GM23248 (cell line): ENCODE measurements at regions not wholly inside any gene's neighbourhood (a gene's known extent, or its start where the extent isn't known, plus 50 kb on each side); places are given as distances from the start of the nearest gene placed in this dataset.

ENCODE experiments used
- DNase-seq: peaks from one replicate; pipeline ENCODE4 v3.0.0-alpha.2; 2015
- H2AFZ ChIP-seq: fragments of 200-600 bp; sonication (generic); 2 replicates; pipeline ENCODE4 v1.6.1; 2016; ENCODE audit warnings: antibody characterized with exemption
- H3F3A ChIP-seq: fragments of 200-600 bp; sonication (generic); 2 replicates; pipeline ENCODE4 v1.6.1; 2016; ENCODE audit warnings: mild to moderate bottlenecking, antibody characterized with exemption, mixed run types; ENCODE audit not compliant: insufficient read depth
- H3K27ac ChIP-seq: fragments of 200-600 bp; sonication (generic); 2 replicates; pipeline ENCODE4 v1.5.1; 2016; ENCODE audit warnings: mild to moderate bottlenecking
- H3K27me3 ChIP-seq: fragments of 200-600 bp; sonication (generic); replicated peaks from 2 replicates; pipeline ENCODE4 v1.6.1; 2016; ENCODE audit warnings: mild to moderate bottlenecking; ENCODE audit not compliant: insufficient read depth
- H3K36me3 ChIP-seq: fragments of 200-600 bp; sonication (generic); 2 replicates; pipeline ENCODE4 v1.6.1; 2016; ENCODE audit warnings: low read depth, mild to moderate bottlenecking
- H3K4me1 ChIP-seq: fragments of 200-600 bp; sonication (generic); 2 replicates; pipeline ENCODE4 v1.6.1; 2016; ENCODE audit warnings: mild to moderate bottlenecking; ENCODE audit not compliant: insufficient read depth
- H3K4me2 ChIP-seq: fragments of 200-600 bp; sonication (generic); one replicate; pipeline ENCODE4 v1.6.1; 2016; ENCODE audit warnings: mild to moderate bottlenecking; ENCODE audit not compliant: unreplicated experiment
- H3K4me3 ChIP-seq: fragments of 200-600 bp; sonication (generic); 2 replicates; pipeline ENCODE4 v1.5.1; 2016; ENCODE audit warnings: mild to moderate bottlenecking
- H3K79me2 ChIP-seq: fragments of 200-600 bp; sonication (generic); 2 replicates; pipeline ENCODE4 v1.6.1; 2016; ENCODE audit warnings: mild to moderate bottlenecking; ENCODE audit not compliant: insufficient read depth
- H3K9ac ChIP-seq: fragments of 200-600 bp; sonication (generic); 2 replicates; pipeline ENCODE4 v1.6.1; 2016; ENCODE audit warnings: mild to moderate bottlenecking
- H3K9me2 ChIP-seq: fragments of 200-600 bp; sonication (generic); 2 replicates; pipeline ENCODE4 v1.6.1; 2016; ENCODE audit warnings: mixed run types, mild to moderate bottlenecking, moderate library complexity; ENCODE audit not compliant: insufficient read depth
- H3K9me3 ChIP-seq: fragments of 200-600 bp; sonication (generic); one replicate; pipeline ENCODE4 v1.6.1; 2017; ENCODE audit warnings: low read depth
- H4K20me1 ChIP-seq: fragments of 200-600 bp; sonication (generic); 2 replicates; pipeline ENCODE4 v1.6.0; 2016; ENCODE audit not compliant: insufficient read depth
- EZH2 ChIP-seq: fragments of 200-600 bp; sonication (generic); IDR thresholded peaks from 2 replicates; pipeline ENCODE4 v1.6.1; 2018; ENCODE audit warnings: antibody characterized with exemption, mild to moderate bottlenecking; ENCODE audit not compliant: insufficient read depth, poor library complexity, severe bottlenecking
- EZH2phosphoT487 ChIP-seq: fragments of 200-600 bp; sonication (generic); IDR thresholded peaks from 2 replicates; pipeline ENCODE4 v1.6.1; 2018; ENCODE audit warnings: antibody characterized with exemption, moderate library complexity, mild to moderate bottlenecking, low read depth; ENCODE audit not compliant: insufficient read depth
- WGBS, 2 experiments: methylation state at CpG; one replicate each; pipeline ENCODE4 v1.1.6; 2015 to 2017; ENCODE audit warnings: low lambda C conversion rate in 2 of 2, low coverage in 1 of 2; ENCODE audit errors: missing lambda C conversion rate in 2 of 2; 5-methylcytosine and 5-hydroxymethylcytosine counted together
- in situ Hi-C: fragments of 300-500 bp; cut with MboI; formaldehyde crosslinking; loops from 2 replicates; pipeline ENCODE4 v1.15.0; 2020

- Histone ChIP-seq H3K27ac (no peak overlapping the region), H3K9me3 (no peaks in the 10 kb centered on the region), H3F3A (peaks cover 5% of the 10 kb centered on the region), H2AFZ (no peak overlapping the region), H3K4me3 (no peak overlapping the region), H3K4me1 (peaks cover 11% of the 10 kb centered on the region), H3K27me3 (no peaks in the 10 kb centered on the region), H3K4me2 (no peak overlapping the region), H3K9ac (no peak overlapping the region), H3K9me2 (no peaks in the 10 kb centered on the region), H3K36me3 (no peaks in the 10 kb centered on the region), H4K20me1 (no peaks in the 10 kb centered on the region), H3K79me2 (no peaks in the 10 kb centered on the region)
- TF ChIP-seq EZH2phosphoT487 (no peak), EZH2 (no peak)
- DNase-seq = no peak
- in situ Hi-C loops = no loop called here
- 89 to 90% methylated on average over 4 of the region's 4 CpGs for WGBS, 2 experiments
These were observed 75.4 kb downstream of the CDC7 start for GRCh38 chr1:91575909-91576519.

GRCh38 chr1:91578320-91579109, 77.9 kb downstream of the CDC7 start:
- 95 to 96% methylated on average over 5 of the region's 5 CpGs for WGBS, 2 experiments
- Histone ChIP-seq H3K4me1 (peaks cover 26% of the 10 kb centered on the region), H3K27ac (no peak overlapping the region), H4K20me1 (no peaks in the 10 kb centered on the region), H3K79me2 (no peaks in the 10 kb centered on the region), H3K9me2 (no peaks in the 10 kb centered on the region), H3K9ac (no peak overlapping the region), H3K4me2 (no peak overlapping the region), H3K36me3 (no peaks in the 10 kb centered on the region), H3K27me3 (no peaks in the 10 kb centered on the region), H3K9me3 (no peaks in the 10 kb centered on the region), H3K4me3 (no peak overlapping the region), H2AFZ (no peak overlapping the region), H3F3A (peaks cover 7% of the 10 kb centered on the region)
- TF ChIP-seq EZH2 (no peak), EZH2phosphoT487 (no peak)
- in situ Hi-C loops = no loop called here
- DNase-seq = no peak

GRCh38 chr1:91579658-91580228, 79.1 kb downstream of the CDC7 start:
- Histone ChIP-seq H3K4me1 (peaks cover 28% of the 10 kb centered on the region), H4K20me1 (no peaks in the 10 kb centered on the region), H3K79me2 (no peaks in the 10 kb centered on the region), H3K4me2 (no peak overlapping the region), H3K9me2 (no peaks in the 10 kb centered on the region), H3K9ac (no peak overlapping the region), H3K4me3 (no peak overlapping the region), H3K27ac (no peak overlapping the region), H3K36me3 (no peaks in the 10 kb centered on the region), H3F3A (peaks cover 18% of the 10 kb centered on the region), H3K27me3 (no peaks in the 10 kb centered on the region), H2AFZ (no peak overlapping the region), H3K9me3 (no peaks in the 10 kb centered on the region)
- in situ Hi-C loops = no loop called here
- WGBS, 2 experiments = 93 to 96% methylated on average over 5 of the region's 5 CpGs
- no peak for DNase-seq
- TF ChIP-seq EZH2phosphoT487 = no peak
- TF ChIP-seq EZH2 = no peak

- 24 to 26% methylated on average over 4 of the region's 4 CpGs for WGBS, 2 experiments
- H4K20me1 ChIP-seq = no peaks in the 10 kb centered on the region
These were observed 81.8 kb downstream of the CDC7 start for GRCh38 chr1:91582431-91582921.

More at GRCh38 chr1:91582431-91582921, 81.8 kb downstream of the CDC7 start:
- peak overlapping the region; percentile 64 for H3K4me2 ChIP-seq
- TF ChIP-seq EZH2phosphoT487 (no peak), EZH2 (no peak)
- H3K36me3 ChIP-seq = no peaks in the 10 kb centered on the region
- peak; percentile 95 for DNase-seq
- H3K9ac ChIP-seq = peak overlapping the region; percentile 75
- H3K27me3 ChIP-seq = no peaks in the 10 kb centered on the region
- peak overlapping the region; percentile 96 for H3K27ac ChIP-seq
- no peak overlapping the region for H2AFZ ChIP-seq
- peak overlapping the region; percentile 29; the same call in 1 of the 2 replicates for H3K4me3 ChIP-seq
- H3K9me3 ChIP-seq = no peaks in the 10 kb centered on the region
- H3K4me1 ChIP-seq = peaks cover 22% of the 10 kb centered on the region
- H3F3A ChIP-seq = peaks cover 18% of the 10 kb centered on the region
- in situ Hi-C loops = no loop called here
- no peaks in the 10 kb centered on the region for H3K9me2 ChIP-seq
- no peaks in the 10 kb centered on the region for H3K79me2 ChIP-seq
